ENCODE measurements at regions not wholly inside any gene's neighbourhood (a gene's known extent, or its start where the extent isn't known, plus 50 kb on each side); places are given as distances from the start of the nearest gene placed in this dataset.
A peak's percentile ranks its signal among the peaks of the same experiment; 100 is the strongest.
"Not testable (repeated sequence)": the region's sequence is repeated elsewhere in the genome, so short reads cannot be mapped to it uniquely, and the experiment has no call there.

DNA sequence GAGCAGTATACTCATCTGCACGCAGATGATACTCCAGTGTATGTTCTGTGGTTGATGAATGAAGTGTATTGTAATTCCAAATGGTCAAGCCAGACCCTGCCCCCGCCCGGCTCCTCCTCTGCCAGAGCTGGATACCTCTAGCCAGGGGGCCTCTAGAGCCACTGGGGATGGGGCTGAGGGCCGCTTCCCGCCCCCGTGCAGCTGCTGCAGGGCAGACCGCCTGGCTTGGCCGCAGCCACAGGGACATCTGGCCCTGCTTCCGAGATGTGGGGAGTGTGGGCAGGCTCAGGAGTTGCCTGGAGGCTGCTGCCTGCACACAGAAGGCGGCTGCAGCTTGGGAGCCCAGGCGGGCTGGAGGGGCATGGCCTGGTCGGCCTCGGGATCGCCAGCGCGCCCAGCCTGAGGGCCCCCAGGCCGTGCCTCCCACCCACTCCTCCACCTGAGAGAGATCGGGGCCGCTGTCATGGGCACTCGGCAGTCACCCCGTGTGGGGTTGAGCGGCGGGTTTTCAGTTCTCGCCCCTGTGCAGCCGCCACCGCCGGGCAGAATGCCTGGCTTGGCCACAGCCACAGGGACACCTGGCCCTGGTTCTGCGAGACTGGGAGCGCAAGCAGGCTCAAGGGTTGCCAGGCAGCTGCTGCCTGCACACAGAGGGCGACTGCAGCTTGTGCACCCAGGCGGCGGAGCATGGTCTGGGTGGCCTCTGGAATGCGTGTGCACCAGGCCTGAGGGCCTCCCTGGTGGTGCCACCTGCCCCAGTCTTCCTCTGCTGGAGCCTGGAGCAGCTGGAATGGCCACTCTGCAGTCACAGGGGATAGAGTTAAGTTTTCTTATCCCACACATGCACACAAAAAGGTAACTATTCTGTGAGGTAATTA, 1643.7 kb downstream of the SPATA31A7 start:
- not testable (repeated sequence) for DNase-seq (ENCODE audit: low spot score)

- DNase-seq (ENCODE audit: low spot score), result not testable (repeated sequence)
Measured at GRCh38 chr9:62837254-62837911, 1647.5 kb downstream of the SPATA31A7 start.

- DNase-seq (ENCODE audit: low spot score), result peak; percentile 36
Measured at GRCh38 chr9:62838024-62838718, 1648.3 kb downstream of the SPATA31A7 start.

DNA sequence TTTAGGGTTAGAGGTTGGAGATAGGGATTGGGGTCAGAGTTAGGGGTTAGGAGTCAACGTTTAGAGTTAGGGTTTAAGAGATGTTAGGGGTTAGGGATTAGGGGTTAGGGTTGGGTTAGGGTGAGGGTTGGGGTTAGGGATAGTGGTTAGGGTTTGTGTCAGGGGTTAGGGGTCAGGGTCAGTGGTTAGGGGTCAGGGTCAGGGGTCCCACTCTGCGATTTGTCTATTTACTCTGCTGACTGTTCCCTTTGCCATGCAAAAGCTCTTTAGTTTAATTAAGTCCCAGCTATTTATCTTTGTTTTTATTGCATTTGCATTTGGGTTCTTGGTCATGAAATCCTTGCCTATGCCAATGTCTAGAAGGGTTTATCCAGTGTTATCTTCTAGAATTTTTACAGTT, 1649.3 kb downstream of the SPATA31A7 start:
- DNase-seq (ENCODE audit: low spot score), result not testable (repeated sequence)

- DNase-seq (ENCODE audit: low spot score), result not testable (repeated sequence)
Measured at GRCh38 chr9:62843145-62843544, 1653.3 kb downstream of the SPATA31A7 start.

GRCh38 chr9:62843706-62844290, 1654.0 kb downstream of the SPATA31A7 start:
- DNase-seq (ENCODE audit: low spot score), result not testable (repeated sequence)

DNA sequence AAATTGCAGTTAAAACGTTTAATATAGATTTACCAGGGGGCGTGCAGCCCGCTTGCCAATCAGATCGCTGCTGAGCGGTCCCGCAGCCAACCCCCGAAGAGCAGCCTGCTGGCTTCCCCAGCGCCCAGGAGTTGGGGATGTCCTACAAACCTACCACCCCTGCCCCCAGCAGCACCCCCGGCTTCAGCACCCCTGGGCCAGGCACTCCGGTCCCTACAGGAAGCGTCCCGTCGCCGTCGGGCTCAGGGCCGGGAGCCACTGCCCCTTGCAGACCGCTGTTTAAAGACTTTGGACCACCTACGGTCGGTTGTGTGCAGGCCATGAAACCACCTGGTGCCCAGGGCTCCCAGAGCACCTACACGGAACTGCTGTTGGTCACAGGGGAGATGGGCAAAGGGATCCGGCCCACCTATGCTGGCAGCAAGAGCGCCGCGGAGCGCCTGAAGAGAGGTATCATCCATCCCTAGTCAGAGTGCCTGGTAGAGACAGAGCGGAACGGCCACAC, 1654.9 kb downstream of the SPATA31A7 start:
- DNase-seq (ENCODE audit: low spot score), result not testable (repeated sequence)

GRCh38 chr9:62848258-62848657, 1658.4 kb downstream of the SPATA31A7 start:
- DNase-seq (ENCODE audit: low spot score), result not testable (repeated sequence)

DNA sequence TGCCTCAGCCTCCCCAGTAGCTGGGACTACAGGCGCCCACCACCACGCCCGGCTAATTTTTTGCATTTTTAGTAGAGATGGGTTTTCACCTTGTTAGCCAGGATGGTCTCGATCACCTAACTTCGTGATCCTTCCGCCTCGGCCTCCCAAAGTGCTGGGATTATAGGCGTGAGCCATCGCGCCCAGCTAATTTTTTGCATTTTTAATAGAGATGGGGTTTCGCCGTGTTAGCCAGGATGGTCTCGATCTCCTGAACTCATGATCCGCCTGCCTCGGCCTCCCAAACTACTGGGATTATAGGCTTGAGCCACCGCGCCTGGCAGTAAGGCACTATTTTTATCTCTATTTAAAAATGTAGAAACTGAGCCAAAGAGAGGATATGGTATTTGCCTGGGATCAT, 1660.2 kb downstream of the SPATA31A7 start:
- not testable (repeated sequence) for DNase-seq (ENCODE audit: low spot score)

DNA sequence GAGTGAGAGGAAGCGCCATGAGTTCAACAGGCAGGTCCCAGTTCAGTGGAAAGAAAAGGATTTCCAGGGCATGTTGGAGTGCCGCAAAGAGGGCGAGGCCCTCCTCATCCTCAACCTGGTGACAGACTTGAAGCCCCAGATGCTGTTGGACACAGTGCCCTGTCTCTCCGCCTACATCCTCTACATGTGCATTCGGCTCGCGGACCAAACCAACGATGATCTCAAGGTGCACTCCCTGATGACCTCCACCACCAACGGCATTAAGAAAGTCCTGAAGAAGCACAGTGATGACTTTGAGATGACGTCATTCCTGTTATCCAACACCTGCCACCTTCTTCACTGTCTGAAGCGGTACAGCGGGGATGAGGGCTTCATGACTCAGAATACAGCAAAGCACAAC, 1667.4 kb downstream of the SPATA31A7 start:
- not testable (repeated sequence) for DNase-seq (ENCODE audit: low spot score)

- not testable (repeated sequence) for DNase-seq (ENCODE audit: low spot score)
Measured at GRCh38 chr9:62858240-62858639, 1668.4 kb downstream of the SPATA31A7 start.

DNA sequence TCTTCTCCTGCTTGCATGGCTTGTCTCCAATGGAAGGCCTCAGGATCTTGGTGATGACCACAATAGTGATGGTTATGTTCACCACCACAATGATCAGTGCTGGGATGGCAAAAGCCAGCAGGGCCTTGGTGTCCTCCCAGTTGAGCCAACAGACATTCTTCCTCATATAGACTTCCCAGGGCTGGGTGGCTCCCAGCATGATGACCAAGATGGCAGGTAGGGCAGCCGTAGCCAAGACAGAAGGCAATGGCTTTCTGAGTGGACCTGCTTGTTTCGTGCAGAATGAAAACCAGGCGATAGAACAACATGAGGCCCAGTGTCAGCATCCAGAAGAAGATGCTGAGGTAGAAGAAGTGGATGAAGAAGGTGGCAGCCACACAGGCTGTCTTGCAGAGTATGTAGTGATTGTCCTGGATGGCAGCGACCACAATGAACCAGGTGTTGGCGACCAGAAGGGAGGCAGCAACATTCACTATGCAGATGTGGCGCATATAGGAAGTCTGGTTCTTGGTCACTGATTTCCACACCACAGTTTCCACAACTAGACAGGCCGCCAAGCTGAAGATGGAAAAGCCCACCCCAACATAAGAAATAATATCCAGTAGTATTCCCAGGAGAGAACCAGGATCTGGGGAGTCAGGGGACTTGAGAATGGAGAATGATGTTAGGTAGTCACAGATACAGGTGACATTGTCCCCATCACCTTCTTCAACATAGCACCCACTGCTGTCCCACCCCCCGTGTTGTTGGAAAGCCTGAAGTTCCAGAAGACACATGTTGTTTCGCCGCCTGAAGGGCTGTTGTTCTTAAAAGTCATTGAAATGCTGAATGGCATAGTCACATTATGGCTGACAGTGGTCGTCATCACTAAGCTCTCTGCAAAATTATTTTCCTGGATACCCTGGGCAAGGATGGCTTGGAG, 1671.4 kb downstream of the SPATA31A7 start:
- not testable (repeated sequence) for DNase-seq (ENCODE audit: low spot score)

- not testable (repeated sequence) for DNase-seq (ENCODE audit: low spot score)
Measured at GRCh38 chr9:62862180-62862579, 1672.3 kb downstream of the SPATA31A7 start.

GRCh38 chr9:62863319-62863718, 1673.5 kb downstream of the SPATA31A7 start:
- DNase-seq (ENCODE audit: low spot score), result not testable (repeated sequence)

DNA sequence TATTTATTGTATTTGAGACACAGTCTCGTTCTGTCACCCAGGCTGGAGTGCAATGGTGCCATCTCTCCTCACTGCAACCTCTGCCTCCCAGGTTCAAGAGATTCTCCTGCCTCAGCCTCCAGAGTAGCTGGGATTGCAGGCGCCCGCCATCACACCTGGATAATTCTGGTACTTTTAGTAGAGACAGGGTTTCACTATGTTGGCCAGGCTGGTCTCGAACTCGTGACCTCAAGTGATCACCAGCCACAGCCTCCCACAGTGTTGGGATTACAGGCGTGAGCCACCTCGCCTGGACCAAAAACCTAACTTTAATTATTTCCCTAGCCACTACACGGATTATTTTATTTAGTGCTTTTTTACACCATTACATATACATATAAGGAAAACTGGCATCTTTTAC, 1674.0 kb downstream of the SPATA31A7 start:
- not testable (repeated sequence) for DNase-seq (ENCODE audit: low spot score)

DNA sequence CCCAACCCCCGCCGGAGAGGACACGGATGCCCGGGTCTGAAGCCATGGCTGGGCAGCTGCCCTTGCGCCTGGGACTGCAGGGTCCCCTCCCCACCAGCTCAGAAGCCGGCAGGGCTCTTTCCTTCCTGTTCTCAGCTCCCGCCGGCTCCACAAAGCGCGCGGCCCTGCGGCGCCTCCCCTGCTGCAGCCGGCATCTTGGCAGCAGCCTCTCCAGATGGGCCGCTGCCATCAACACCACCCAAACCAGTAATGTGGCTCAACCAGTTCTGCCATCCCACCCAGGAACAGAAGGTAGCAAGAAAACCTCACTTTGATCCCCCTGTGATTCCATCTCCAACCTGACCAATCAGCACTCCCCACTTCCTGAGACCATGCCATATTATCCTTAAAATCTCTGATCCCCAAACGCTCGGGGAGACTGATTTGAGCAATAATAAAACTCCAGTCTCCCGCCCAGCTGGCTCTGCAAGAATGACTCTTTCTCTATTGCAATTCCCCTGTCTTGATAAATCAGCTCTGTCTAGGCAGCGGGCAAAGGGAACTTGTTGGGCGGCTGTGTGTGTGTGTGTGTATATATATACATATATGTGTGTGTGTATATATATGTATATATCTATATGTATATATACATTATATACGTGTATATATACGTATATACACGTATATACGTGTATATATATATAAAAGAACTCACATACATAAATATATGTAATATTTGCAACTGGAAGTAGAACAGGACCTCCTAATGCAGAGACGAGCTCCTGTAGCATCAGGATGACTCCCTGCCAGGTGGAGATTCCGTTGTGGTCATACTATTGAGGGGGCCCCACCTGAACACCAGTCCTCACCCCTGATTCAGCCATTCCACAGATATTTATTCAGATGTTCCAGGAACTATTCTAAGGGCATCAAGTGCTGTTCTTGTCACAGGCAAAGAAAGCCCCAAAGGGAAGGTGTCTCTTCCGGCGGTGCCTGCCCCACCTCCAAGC, 1674.9 kb downstream of the SPATA31A7 start:
- not testable (repeated sequence) for DNase-seq (ENCODE audit: low spot score)

DNA sequence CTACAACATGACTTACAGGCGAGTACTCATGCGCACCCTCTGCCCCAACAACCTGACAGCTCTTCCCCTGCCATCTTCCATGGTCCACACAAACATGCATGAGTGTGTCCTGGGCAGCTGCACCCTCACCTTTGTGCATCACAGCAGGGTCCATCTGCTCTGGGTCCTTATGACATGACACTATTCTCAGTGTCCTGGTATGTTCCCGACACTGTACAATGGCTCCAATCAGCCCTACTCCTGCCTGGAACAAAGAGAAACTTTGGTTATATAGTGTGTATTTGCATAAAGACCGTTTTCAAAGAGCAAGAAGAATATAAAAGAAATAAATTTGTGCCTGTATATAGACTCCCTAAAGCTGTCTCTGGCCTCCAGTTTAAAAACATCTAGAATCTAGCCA, 1679.2 kb downstream of the SPATA31A7 start:
- not testable (repeated sequence) for DNase-seq (ENCODE audit: low spot score)

DNA sequence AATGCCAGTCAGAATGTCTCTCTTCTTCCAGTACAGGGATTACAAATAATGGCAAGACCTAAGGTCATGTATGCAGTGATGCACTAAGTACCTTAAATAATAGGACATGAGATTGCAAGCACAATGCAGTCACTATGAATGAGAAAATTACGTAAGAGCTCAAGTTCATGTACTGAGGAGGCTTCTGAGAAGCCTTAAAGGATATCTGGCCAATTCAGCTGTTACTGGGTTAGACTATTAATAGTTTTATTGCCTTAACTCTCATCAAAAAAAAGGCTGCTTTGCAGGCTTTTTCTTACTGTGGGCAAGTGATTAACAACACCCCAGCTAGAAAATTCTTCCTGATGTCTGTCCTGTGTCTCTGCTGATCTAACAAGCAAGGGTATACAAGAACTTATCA, 1681.9 kb downstream of the SPATA31A7 start:
- DNase-seq (ENCODE audit: low spot score), result not testable (repeated sequence)

GRCh38 chr9:62874213-62874612, 1684.4 kb downstream of the SPATA31A7 start:
- DNase-seq (ENCODE audit: low spot score), result not testable (repeated sequence)
